SU-DHL-6 (cell line): ENCODE measurements at regions not wholly inside any gene's neighbourhood (a gene's known extent, or its start where the extent isn't known, plus 50 kb on each side); places are given as distances from the start of the nearest gene placed in this dataset.

Experiments used
- H2AFZ ChIP-seq: fragments of 200-600 bp; sonication (generic); 2 replicates; pipeline ENCODE4 v1.6.1; 2014; ENCODE audit warnings: low read depth, mild to moderate bottlenecking, moderate library complexity, mixed read lengths, antibody characterized with exemption, low read length; ENCODE audit not compliant: severe bottlenecking
- H3F3A ChIP-seq: fragments of 200-600 bp; shearing (Covaris generic); 2 replicates; pipeline ENCODE4 v1.6.0; 2016; ENCODE audit warnings: antibody characterized with exemption, mild to moderate bottlenecking; ENCODE audit not compliant: insufficient read depth
- H3K27ac ChIP-seq: fragments of 200-600 bp; sonication (generic); 2 replicates; pipeline ENCODE4 v1.5.1; 2016; ENCODE audit warnings: low read depth, mild to moderate bottlenecking, low read length, moderate library complexity, mixed read lengths
- H3K27me3 ChIP-seq: fragments of 200-600 bp; sonication (generic), shearing (Covaris generic); 2 replicates; pipeline ENCODE4 v1.6.0; 2014; ENCODE audit warnings: mild to moderate bottlenecking, low read length
- H3K36me3 ChIP-seq: fragments of 200-600 bp; sonication (generic); 2 replicates; pipeline ENCODE4 v1.6.1; 2014; ENCODE audit warnings: mild to moderate bottlenecking, low read length, mixed read lengths
- H3K4me2 ChIP-seq: fragments of 300-600, 200-600 bp; shearing (Covaris generic), sonication (generic); 2 replicates; pipeline ENCODE4 v1.6.0; 2014; ENCODE audit warnings: low read length, low read depth, mild to moderate bottlenecking; ENCODE audit not compliant: poor library complexity, severe bottlenecking
- H3K4me3 ChIP-seq: fragments of 200-600 bp; sonication (generic); 2 replicates; pipeline ENCODE4 v1.5.1; 2014; ENCODE audit warnings: antibody characterized with exemption, low read length, mild to moderate bottlenecking, mixed read lengths; ENCODE audit not compliant: insufficient read depth, poor library complexity, severe bottlenecking
- H3K79me2 ChIP-seq: fragments of 200-600 bp; sonication (generic); 2 replicates; pipeline ENCODE4 v1.6.1; 2014; ENCODE audit warnings: mild to moderate bottlenecking, low read length, moderate library complexity; ENCODE audit not compliant: insufficient read depth
- H3K9ac ChIP-seq: fragments of 200-600 bp; sonication (generic); 2 replicates; pipeline ENCODE4 v1.7.0; 2014; ENCODE audit warnings: mild to moderate bottlenecking, low read length
- H3K9me2 ChIP-seq: fragments of 200-600 bp; sonication (generic); replicated peaks from 2 replicates; pipeline ENCODE4 v1.6.1; 2014; ENCODE audit warnings: low read length; ENCODE audit not compliant: insufficient read depth
- H3K9me3 ChIP-seq: fragments of 200-600 bp; sonication (generic); 2 replicates; pipeline ENCODE4 v1.6.1; 2014; ENCODE audit warnings: low read length, mixed read lengths; ENCODE audit not compliant: insufficient read depth
- H4K20me1 ChIP-seq: fragments of 200-600 bp; sonication (generic); 2 replicates; pipeline ENCODE4 v1.6.1; 2014; ENCODE audit warnings: low read depth, mild to moderate bottlenecking, antibody characterized with exemption, low read length, moderate library complexity, mixed read lengths
- EZH2phosphoT487 ChIP-seq: fragments of 200-600 bp; sonication (generic), shearing (Covaris generic); conservative IDR thresholded peaks from 2 replicates; pipeline ENCODE4 v1.6.1; 2018; ENCODE audit warnings: mild to moderate bottlenecking, antibody characterized with exemption, low read length, moderate library complexity, mixed read lengths
- TF ChIP-seq, protein P1 (sequence below): fragments of 200-600 bp; sonication (generic); IDR thresholded peaks from one replicate; pipeline ENCODE4 v1.5.1; 2017; ENCODE audit warnings: antibody characterized with exemption, mild to moderate bottlenecking, low read length, moderate library complexity; ENCODE audit not compliant: insufficient read depth, poor library complexity, severe bottlenecking

DNA sequence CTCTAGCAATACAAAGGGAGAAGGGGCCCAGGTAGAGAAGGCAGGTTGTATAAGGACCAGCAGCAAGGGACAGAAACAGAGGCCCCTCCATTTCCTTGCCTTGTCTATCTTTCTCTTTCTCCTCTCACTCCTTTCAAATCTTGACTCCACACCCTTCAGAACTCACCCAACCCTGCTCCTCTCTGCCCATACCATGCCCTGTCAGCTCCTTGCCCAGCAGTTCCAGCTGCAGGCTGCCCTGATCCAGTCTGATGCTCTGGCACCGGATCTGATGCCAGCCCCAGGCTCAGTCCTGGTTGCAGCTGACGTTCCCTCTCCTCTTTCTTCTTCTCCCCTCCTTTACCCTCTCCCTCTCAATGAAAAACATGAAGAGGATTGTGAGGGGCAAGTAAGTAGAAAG, 291.2 kb downstream of the FBXW7 start:
- H3K27ac ChIP-seq: no peak overlapping the region
- TF ChIP-seq EZH2phosphoT487: no peak
- TF ChIP-seq, protein P1, sequence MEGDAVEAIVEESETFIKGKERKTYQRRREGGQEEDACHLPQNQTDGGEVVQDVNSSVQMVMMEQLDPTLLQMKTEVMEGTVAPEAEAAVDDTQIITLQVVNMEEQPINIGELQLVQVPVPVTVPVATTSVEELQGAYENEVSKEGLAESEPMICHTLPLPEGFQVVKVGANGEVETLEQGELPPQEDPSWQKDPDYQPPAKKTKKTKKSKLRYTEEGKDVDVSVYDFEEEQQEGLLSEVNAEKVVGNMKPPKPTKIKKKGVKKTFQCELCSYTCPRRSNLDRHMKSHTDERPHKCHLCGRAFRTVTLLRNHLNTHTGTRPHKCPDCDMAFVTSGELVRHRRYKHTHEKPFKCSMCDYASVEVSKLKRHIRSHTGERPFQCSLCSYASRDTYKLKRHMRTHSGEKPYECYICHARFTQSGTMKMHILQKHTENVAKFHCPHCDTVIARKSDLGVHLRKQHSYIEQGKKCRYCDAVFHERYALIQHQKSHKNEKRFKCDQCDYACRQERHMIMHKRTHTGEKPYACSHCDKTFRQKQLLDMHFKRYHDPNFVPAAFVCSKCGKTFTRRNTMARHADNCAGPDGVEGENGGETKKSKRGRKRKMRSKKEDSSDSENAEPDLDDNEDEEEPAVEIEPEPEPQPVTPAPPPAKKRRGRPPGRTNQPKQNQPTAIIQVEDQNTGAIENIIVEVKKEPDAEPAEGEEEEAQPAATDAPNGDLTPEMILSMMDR: no peak
- no peak overlapping the region for H3K4me2 ChIP-seq
- no peak overlapping the region for H3K9ac ChIP-seq
- H4K20me1 ChIP-seq: no peaks in the 10 kb centered on the region
- no peaks in the 10 kb centered on the region for H3K79me2 ChIP-seq
- H3K27me3 ChIP-seq: no peaks in the 10 kb centered on the region
- no peak overlapping the region for H2AFZ ChIP-seq
- H3K36me3 ChIP-seq: no peaks in the 10 kb centered on the region
- H3K4me3 ChIP-seq: no peak overlapping the region
- H3K9me2 ChIP-seq: no peaks in the 10 kb centered on the region
- H3F3A ChIP-seq: no peaks in the 10 kb centered on the region
- H3K9me3 ChIP-seq: no peaks in the 10 kb centered on the region

DNA sequence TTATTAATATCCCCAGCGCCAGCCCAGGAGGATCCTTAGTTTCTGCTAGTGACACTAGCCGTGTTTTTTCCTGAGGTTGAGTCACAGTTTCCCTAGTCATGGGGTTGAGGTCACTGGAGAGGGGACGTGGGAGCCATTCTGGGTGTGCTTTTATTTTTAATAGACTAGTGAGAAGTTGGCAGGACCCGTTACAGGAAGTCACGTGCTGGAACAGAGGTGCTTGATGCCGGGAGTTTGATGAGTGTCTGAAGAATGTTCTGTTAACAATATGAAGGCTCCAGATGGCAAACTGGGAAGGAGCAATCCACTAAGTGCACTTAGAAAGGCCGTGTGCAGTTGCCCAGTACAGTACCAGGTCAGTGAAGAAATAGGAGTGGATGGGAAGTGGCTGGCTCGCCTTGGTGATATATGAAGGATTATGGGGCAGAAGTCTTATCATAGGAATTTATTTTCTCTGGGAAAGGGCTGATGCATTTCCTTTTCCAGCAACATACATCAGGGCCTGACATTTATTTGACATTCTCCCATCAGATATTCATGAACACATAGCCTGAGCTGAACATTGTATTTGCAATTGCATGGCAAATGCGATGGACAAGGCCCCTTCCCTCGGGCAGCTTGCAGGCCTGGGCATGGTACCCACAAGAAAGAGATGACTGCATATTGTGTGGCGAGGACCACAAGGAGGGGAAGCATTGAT, 291.8 kb downstream of the FBXW7 start:
- H3K79me2 ChIP-seq: no peaks in the 10 kb centered on the region
- no peak overlapping the region for H3K4me2 ChIP-seq
- H3K9me2 ChIP-seq: no peaks in the 10 kb centered on the region
- no peaks in the 10 kb centered on the region for H3K36me3 ChIP-seq
- H3K4me3 ChIP-seq: no peak overlapping the region
- H3F3A ChIP-seq: no peaks in the 10 kb centered on the region
- H3K27ac ChIP-seq: no peak overlapping the region
- H3K27me3 ChIP-seq: no peaks in the 10 kb centered on the region
- no peak overlapping the region for H2AFZ ChIP-seq
- no peak overlapping the region for H3K9ac ChIP-seq
- TF ChIP-seq, protein P1: no peak
- TF ChIP-seq EZH2phosphoT487: no peak
- no peaks in the 10 kb centered on the region for H3K9me3 ChIP-seq
- H4K20me1 ChIP-seq: no peaks in the 10 kb centered on the region

DNA sequence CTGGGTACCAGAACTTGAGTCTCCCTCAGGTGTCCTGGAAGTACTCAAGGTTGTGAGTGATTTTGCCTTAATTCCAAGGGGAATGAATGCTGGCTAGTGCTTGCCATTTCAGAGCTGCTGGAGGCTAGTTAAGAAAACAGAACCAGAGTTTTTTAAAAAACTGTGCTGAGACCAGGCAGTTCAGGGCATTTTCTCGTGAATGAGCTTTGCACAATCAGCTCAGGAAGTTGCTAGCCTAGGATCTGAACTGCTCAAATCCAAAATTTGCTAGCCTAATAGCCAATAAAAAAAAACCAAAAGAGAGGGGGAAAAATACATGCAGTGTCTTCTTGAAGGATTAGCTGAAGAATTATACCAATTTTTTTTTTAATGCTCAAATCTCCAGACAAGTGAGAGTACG, 292.7 kb downstream of the FBXW7 start:
- H2AFZ ChIP-seq: no peak overlapping the region
- no peak overlapping the region for H3K4me2 ChIP-seq
- H3K79me2 ChIP-seq: no peaks in the 10 kb centered on the region
- no peaks in the 10 kb centered on the region for H3K9me3 ChIP-seq
- H3K36me3 ChIP-seq: no peaks in the 10 kb centered on the region
- no peaks in the 10 kb centered on the region for H4K20me1 ChIP-seq
- TF ChIP-seq, protein P1: no peak
- no peak for TF ChIP-seq EZH2phosphoT487
- H3K9ac ChIP-seq: no peak overlapping the region
- H3K27ac ChIP-seq: no peak overlapping the region
- H3K27me3 ChIP-seq: no peaks in the 10 kb centered on the region
- H3F3A ChIP-seq: no peaks in the 10 kb centered on the region
- no peaks in the 10 kb centered on the region for H3K9me2 ChIP-seq
- no peak overlapping the region for H3K4me3 ChIP-seq
